ENCODE measurements at regions not wholly inside any gene's neighbourhood (a gene's known extent, or its start where the extent isn't known, plus 50 kb on each side); places are given as distances from the start of the nearest gene placed in this dataset.

GRCh38 chr6:137350857-137351256, 131.7 kb upstream of the IFNGR1 start:
- Mint-ChIP-seq H3K4me3 (no peak overlapping the region), H3K9me3 (no peaks in the 10 kb centered on the region), H3K4me1 (no peaks in the 10 kb centered on the region), H3K27ac (no peak overlapping the region), H3K27me3 (ENCODE audit: low read depth) (no peaks in the 10 kb centered on the region), H3K36me3 (no peaks in the 10 kb centered on the region)
- ATAC-seq (no peak), DNase-seq (ENCODE audit: low spot score) (no peak)
- POLR2A ChIA-PET: no interaction called here
- TF ChIP-seq NR1H2 (CRISPR knock-in tag; IDR thresholded peaks at IDR 0.05) (no peak), ZNF416 (CRISPR knock-in tag; IDR thresholded peaks at IDR 0.05) (no peak), USF2 (CRISPR knock-in tag; IDR thresholded peaks at IDR 0.05) (no peak), TEAD1 (CRISPR knock-in tag; IDR thresholded peaks at IDR 0.05) (no peak), MXD4 (CRISPR knock-in tag; IDR thresholded peaks at IDR 0.05; ENCODE audit: borderline replicate concordance) (no peak), ZSCAN18 (CRISPR knock-in tag; IDR thresholded peaks at IDR 0.05) (no peak), ZNF423 (CRISPR knock-in tag; IDR thresholded peaks at IDR 0.05) (no peak), MLX (CRISPR knock-in tag; IDR thresholded peaks at IDR 0.05) (no peak), GABPB1 (CRISPR knock-in tag; IDR thresholded peaks at IDR 0.05) (no peak)
- TF ChIP-seq, protein P1, sequence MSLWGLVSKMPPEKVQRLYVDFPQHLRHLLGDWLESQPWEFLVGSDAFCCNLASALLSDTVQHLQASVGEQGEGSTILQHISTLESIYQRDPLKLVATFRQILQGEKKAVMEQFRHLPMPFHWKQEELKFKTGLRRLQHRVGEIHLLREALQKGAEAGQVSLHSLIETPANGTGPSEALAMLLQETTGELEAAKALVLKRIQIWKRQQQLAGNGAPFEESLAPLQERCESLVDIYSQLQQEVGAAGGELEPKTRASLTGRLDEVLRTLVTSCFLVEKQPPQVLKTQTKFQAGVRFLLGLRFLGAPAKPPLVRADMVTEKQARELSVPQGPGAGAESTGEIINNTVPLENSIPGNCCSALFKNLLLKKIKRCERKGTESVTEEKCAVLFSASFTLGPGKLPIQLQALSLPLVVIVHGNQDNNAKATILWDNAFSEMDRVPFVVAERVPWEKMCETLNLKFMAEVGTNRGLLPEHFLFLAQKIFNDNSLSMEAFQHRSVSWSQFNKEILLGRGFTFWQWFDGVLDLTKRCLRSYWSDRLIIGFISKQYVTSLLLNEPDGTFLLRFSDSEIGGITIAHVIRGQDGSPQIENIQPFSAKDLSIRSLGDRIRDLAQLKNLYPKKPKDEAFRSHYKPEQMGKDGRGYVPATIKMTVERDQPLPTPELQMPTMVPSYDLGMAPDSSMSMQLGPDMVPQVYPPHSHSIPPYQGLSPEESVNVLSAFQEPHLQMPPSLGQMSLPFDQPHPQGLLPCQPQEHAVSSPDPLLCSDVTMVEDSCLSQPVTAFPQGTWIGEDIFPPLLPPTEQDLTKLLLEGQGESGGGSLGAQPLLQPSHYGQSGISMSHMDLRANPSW (CRISPR knock-in tag; conservative IDR thresholded peaks at IDR 0.05; ENCODE audit: low read depth): no peak
- TF ChIP-seq, protein P2, sequence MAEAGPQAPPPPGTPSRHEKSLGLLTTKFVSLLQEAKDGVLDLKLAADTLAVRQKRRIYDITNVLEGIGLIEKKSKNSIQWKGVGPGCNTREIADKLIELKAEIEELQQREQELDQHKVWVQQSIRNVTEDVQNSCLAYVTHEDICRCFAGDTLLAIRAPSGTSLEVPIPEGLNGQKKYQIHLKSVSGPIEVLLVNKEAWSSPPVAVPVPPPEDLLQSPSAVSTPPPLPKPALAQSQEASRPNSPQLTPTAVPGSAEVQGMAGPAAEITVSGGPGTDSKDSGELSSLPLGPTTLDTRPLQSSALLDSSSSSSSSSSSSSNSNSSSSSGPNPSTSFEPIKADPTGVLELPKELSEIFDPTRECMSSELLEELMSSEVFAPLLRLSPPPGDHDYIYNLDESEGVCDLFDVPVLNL (CRISPR knock-in tag; IDR thresholded peaks at IDR 0.05; ENCODE audit: borderline replicate concordance, low read depth): no peak
- CTCF ChIA-PET: no interaction called here

GRCh38 chr6:137349856-137350830, 131.0 kb upstream of the IFNGR1 start:
- Mint-ChIP-seq H3K36me3 (no peaks in the 10 kb centered on the region), H3K9me3 (no peaks in the 10 kb centered on the region), H3K27ac (no peak overlapping the region), H3K4me3 (no peak overlapping the region), H3K4me1 (no peaks in the 10 kb centered on the region), H3K27me3 (ENCODE audit: low read depth) (no peaks in the 10 kb centered on the region)
- CTCF ChIA-PET: interaction anchor here (0.7 kb wide), 1 partner anchor 96 kb away, joined by 3 read pairs; no protein-coding TSS in a partner anchor
- ATAC-seq: no peak
- no peak for DNase-seq (ENCODE audit: low spot score)
- TF ChIP-seq ESRRA (CRISPR knock-in tag; IDR thresholded peaks at IDR 0.05; ENCODE audit: borderline replicate concordance) (no peak), OVOL2 (CRISPR knock-in tag; IDR thresholded peaks at IDR 0.05; ENCODE audit: borderline replicate concordance) (no peak), ZNF396 (CRISPR knock-in tag; IDR thresholded peaks at IDR 0.05; ENCODE audit: borderline replicate concordance) (no peak), ZNF416 (CRISPR knock-in tag; IDR thresholded peaks at IDR 0.05) (no peak), MXD4 (CRISPR knock-in tag; IDR thresholded peaks at IDR 0.05; ENCODE audit: borderline replicate concordance) (no peak), ZNF121 (CRISPR knock-in tag; IDR thresholded peaks at IDR 0.05) (no peak), FOXK1 (CRISPR knock-in tag; IDR thresholded peaks at IDR 0.05) (no peak), SMAD3 (CRISPR knock-in tag; IDR thresholded peaks at IDR 0.05; ENCODE audit: borderline replicate concordance) (no peak), IRF2 (CRISPR knock-in tag; IDR thresholded peaks at IDR 0.05; ENCODE audit: borderline replicate concordance, low read depth) (no peak), ARID4B (CRISPR knock-in tag; IDR thresholded peaks at IDR 0.05; ENCODE audit: borderline replicate concordance) (no peak), EMX1 (CRISPR knock-in tag; IDR thresholded peaks at IDR 0.05) (no peak)
- TF ChIP-seq, protein P3, sequence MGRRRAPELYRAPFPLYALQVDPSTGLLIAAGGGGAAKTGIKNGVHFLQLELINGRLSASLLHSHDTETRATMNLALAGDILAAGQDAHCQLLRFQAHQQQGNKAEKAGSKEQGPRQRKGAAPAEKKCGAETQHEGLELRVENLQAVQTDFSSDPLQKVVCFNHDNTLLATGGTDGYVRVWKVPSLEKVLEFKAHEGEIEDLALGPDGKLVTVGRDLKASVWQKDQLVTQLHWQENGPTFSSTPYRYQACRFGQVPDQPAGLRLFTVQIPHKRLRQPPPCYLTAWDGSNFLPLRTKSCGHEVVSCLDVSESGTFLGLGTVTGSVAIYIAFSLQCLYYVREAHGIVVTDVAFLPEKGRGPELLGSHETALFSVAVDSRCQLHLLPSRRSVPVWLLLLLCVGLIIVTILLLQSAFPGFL (CRISPR knock-in tag; IDR thresholded peaks at IDR 0.05; ENCODE audit: borderline replicate concordance): no peak
- POLR2A ChIA-PET: interaction anchor here (1.0 kb wide), 1 partner anchor 8 kb away, joined by 3 read pairs; no protein-coding TSS in a partner anchor
